Inflammatory macrophage treated with lipopolysaccharide for 1 hour (primary cell): ENCODE measurements at regions not wholly inside any gene's neighbourhood (a gene's known extent, or its start where the extent isn't known, plus 50 kb on each side); places are given as distances from the start of the nearest gene placed in this dataset.

Experiments
- DNase-seq, 2 donors: peaks; one replicate each; pipeline ENCODE4 v3.0.0-alpha.2; 2020 to 2022

DNA sequence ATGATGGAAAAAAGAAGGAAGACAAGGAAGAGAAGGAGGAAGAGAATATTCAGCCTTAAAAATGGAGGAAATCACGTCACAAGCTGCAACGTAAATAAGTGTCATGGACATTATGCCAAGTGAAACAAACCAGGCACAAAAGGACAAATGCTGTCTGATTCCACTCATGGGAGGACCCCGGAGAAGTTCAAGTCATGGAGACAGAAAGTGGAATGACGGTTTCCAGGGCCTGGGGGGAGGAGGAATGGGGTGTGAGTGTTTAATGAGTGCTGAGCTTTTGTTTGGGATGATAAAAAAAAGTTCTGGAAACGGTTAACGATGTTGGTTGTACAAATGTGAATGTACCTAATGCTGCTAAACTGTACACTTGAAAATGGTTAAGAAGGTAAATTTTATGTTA is 439.5 kb downstream of the GADD45G start:
- no peak for DNase-seq

GRCh38 chr9:90044710-90045151 is 439.9 kb downstream of the GADD45G start:
- no peak for DNase-seq

DNA sequence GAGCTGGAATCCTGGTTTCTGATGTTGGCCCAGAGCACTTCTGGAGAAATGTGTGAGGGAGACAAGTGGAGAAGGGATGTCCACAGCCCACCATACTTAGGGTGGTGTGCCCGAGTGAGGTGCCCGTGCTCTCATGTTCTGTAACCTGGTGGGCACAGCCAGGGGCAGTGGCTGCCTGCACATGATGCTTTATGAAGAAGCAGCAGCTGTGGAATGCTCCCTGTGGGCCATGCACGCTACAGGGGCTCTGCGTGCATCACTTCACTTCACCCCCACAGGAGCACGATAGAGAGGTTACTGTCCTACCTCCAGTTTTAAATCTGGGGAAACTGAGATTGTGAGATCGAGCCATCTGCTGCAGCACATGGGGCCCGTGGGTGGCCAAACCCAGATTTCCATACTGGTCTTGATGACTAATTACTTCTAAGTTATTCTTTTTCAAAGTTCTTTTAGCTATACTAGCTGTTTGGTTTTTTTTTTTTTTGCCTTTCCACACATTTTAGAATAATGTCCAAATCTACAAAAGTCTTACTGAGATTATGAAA is 441.6 kb downstream of the GADD45G start:
- DNase-seq = no peak

DNA sequence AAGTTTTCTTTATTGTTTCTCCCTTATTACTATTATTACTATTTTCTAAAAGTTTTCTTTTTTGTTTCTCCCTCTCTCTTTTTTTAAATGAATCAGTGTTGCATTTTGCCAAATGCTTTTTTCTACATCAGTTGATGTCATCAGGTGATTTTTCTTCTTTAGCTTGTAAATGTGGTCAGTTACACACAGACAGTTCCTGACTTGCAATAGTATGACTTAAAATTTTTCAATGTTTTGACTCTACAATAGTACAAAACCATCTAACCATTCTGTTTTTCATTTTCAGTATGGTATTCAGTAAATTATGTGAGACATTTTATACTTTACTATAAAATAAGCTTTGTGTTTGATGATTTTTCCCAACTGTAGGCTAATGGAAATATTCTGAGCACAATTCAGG is 443.0 kb downstream of the GADD45G start:
- DNase-seq = no peak

DNA sequence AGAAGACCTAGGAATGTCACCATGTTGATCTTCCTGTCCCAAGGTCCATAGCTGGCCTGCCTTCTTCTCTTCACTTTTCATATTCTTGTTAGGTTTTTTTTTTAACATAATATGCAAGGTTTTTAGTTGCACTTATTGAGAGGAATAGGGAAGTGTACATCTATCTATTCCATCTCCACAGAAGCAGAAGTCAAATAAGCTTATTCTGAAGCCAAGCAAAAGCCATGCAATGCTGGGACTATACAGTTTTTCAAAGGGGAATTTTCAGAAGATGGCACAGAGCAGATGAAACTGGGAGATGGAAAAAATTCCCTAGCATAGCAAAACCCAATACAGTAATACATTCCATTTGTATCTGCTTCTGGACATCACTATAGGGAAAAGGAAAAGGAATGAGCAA is 447.6 kb downstream of the GADD45G start:
- DNase-seq = peak in 1 of 2 donors; percentile 25

- no peak for DNase-seq
Observed at GRCh38 chr9:90053027-90053426, 448.2 kb downstream of the GADD45G start.

DNA sequence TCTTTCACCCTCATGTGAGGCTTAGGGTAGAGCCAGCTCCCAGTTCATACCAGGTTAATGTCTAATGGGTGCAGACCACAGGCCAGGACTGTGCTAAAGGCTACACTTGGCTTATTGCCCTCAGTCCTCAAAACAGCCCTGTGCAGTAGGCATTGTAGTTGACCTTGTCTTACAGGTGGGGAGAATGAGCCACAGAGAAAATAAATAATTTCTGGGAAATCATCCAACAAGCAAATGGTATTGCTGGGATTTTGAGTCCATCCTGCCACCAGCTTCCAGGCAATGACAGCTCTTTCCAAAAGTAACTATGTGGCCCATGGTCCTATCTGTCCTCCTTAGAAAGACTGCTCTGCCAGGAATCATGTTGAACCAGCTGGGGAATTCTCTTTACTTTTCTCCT is 450.0 kb downstream of the GADD45G start:
- no peak for DNase-seq

- DNase-seq = no peak
Observed at GRCh38 chr9:90055226-90055625, 450.4 kb downstream of the GADD45G start.

GRCh38 chr9:90057361-90057760 is 452.5 kb downstream of the GADD45G start:
- DNase-seq = no peak

GRCh38 chr9:90058182-90058763 is 453.5 kb downstream of the GADD45G start:
- DNase-seq = no peak

DNA sequence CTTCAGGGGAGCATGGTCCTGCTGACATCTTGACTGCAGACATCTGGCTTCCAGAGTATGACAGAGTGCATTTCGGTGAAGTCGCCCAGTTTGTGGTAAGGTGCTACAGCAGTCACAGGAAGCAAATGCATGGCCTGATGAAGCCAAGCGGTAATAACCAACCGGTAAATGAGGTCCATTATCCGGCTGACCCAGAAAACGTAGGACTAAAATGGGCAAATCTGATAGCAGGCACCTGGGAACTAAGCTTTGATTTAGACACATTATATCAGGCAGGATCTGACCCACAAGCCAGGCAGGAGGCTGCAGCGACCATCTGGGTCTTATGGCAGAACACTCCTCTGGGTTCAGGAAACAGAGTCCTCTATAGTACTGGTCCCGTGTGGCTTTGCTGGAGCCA is 454.6 kb downstream of the GADD45G start:
- no peak for DNase-seq

DNA sequence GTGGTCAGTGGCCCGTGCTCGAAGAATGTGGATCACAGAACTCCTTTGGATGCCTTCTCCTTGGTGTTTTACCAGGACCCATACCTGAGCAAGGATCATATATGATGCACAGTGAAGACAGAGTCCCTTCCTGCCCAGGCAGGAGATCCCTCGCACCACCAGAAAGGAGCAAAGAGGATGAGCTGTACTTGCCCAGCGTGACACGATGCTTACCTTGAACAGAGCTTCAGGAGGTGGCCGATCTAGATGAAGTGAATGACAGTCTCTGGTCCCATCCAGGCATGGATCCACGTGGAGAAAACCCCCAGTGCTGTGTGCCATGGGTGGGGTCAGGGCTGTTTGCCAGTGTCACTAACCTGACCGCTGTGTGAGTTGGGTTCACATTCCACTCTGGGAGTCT is 455.4 kb downstream of the GADD45G start:
- DNase-seq = no peak

DNA sequence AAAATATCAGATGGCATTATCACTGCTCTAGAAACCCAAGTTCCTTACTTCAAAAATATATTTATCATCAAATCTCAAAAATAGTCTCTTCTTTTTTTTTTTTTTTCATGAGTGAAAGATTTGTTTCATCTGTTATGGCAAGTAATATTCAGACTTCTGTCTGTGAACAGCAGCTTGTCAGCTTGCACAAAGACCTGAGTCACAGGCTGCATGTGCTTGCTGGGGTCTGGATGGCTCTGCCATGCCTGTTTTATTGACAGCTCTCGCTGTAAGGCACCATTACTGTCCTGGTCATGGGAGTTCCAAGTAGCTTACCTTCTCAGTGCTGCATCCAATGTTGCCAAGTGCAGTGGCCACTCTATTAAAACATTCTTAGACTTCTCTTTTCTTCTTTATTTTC is 456.4 kb downstream of the GADD45G start:
- no peak for DNase-seq

- DNase-seq = no peak
Observed at GRCh38 chr9:90062982-90063381, 458.2 kb downstream of the GADD45G start.

GRCh38 chr9:90064248-90064647 is 459.4 kb downstream of the GADD45G start:
- DNase-seq = no peak

DNA sequence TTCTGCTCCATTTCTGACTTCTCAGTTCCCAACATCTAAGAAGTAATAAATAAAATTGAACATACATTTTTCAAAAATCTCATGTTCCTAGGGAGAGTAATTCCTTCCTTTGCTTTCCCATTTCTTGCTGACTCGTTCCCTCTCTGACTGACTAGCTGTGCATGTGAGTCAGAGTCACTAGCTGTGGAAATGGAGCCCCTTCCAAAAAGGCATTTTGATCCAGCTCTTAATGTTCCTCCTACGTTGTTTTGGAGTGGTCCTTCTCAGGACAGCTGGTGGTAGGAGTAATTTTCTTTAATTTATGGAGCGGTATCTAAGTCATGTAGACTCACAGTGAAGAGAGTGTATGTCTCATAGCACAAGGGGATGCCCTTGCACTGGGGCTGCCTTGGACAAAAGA is 460.2 kb downstream of the GADD45G start:
- DNase-seq = no peak

DNA sequence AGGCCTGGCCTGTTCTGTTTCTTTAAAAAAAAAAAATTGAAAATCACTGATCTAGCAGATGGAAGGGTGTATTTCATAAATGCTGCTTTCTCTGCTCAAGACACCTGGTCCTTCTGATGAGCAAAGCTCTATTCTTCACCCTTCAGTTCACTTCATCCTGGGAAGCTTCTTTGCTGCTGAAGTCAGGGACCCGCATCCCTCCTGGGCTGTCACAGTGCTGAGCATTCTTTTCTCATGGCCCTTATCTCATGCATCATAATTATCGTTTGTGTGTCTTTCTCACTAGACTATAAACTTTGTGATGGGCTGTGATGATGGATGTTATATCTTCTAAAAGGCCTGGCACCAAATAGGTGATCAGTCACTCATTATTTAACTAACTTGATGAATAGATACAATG is 461.0 kb downstream of the GADD45G start:
- DNase-seq = no peak

- no peak for DNase-seq
Observed at GRCh38 chr9:90069085-90069484, 464.3 kb downstream of the GADD45G start.

DNA sequence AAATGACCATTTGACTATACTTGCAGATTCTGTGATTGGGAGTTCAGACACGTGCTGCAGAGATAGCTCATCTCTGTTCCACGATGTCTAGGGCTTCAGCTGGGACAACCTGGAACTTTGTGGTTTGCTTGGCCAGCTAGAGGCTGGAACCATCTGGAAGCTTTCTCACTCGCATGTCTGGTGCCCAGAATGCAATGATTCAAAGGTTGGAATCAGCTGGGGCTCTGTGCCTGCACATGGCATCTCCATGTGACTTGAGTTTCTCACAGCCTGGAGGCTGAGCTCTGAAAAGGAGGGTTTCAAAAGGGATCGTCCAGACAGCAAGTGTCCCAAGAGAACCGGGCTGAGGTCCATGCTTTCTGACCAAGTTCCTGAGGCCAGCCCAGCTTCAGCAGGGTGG is 465.2 kb downstream of the GADD45G start:
- DNase-seq = no peak

- no peak for DNase-seq
Observed at GRCh38 chr9:90070469-90070868, 465.7 kb downstream of the GADD45G start.

- DNase-seq = peak; percentile 61 to 82
Observed at GRCh38 chr9:90070931-90071660, 466.3 kb downstream of the GADD45G start.

GRCh38 chr9:90073186-90073945 is 468.6 kb downstream of the GADD45G start:
- DNase-seq = no peak

- no peak for DNase-seq
Observed at GRCh38 chr9:90074316-90074962, 469.6 kb downstream of the GADD45G start.
